H1 (cell line): ENCODE measurements at regions not wholly inside any gene's neighbourhood (a gene's known extent, or its start where the extent isn't known, plus 50 kb on each side); places are given as distances from the start of the nearest gene placed in this dataset.

Experiments used
- EP300 ChIP-seq, 2 experiments: IDR thresholded peaks; 1 replicate in 1 of 2; 2 replicates in 1 of 2; pipeline ENCODE4 v1.6.1; 2011 to 2012; ENCODE audit warnings: low read depth in 2 of 2, low read length in 2 of 2, mild to moderate bottlenecking in 2 of 2, borderline replicate concordance in 1 of 2, inconsistent platforms in 1 of 2, moderate library complexity in 1 of 2
- FOSL1 ChIP-seq: IDR thresholded peaks from 2 replicates; pipeline ENCODE4 v1.6.1; 2011; ENCODE audit warnings: mild to moderate bottlenecking, low read depth, low read length, moderate library complexity; ENCODE audit not compliant: insufficient read depth
- KDM1A ChIP-seq: fragments of 200-600, 300-600 bp; sonication (generic); IDR thresholded peaks from 2 replicates; pipeline ENCODE4 v1.7.1; 2016; ENCODE audit warnings: mild to moderate bottlenecking, low read length, borderline replicate concordance
- RFX5 ChIP-seq: IDR thresholded peaks from 2 replicates; pipeline ENCODE4 v1.6.1; 2011; ENCODE audit warnings: low read depth, low read length, improper control_type of control experiment, borderline replicate concordance
- SP1 ChIP-seq: IDR thresholded peaks from 2 replicates; pipeline ENCODE4 v1.6.1; 2011; ENCODE audit warnings: low read depth, low read length
- SP2 ChIP-seq: IDR thresholded peaks from 2 replicates; pipeline ENCODE4 v1.6.1; 2012; ENCODE audit warnings: mild to moderate bottlenecking, low read length, inconsistent platforms
- SP4 ChIP-seq: IDR thresholded peaks from 2 replicates; pipeline ENCODE4 v1.6.1; 2012; ENCODE audit warnings: low read length, inconsistent platforms
- TEAD4 ChIP-seq: IDR thresholded peaks from 2 replicates; pipeline ENCODE4 v1.6.1; 2012; ENCODE audit warnings: low read depth, low read length, inconsistent platforms, mixed read lengths
- TF ChIP-seq, protein P1 (sequence below), 3 experiments: IDR thresholded peaks; 1 replicate in 2 of 3; 2 replicates in 1 of 3; pipeline versions ENCODE4 v1.5.1 to v1.6.1; 2011; ENCODE audit warnings: low read length in 3 of 3, mild to moderate bottlenecking in 3 of 3, inconsistent platforms in 2 of 3, low read depth in 1 of 3, moderate library complexity in 1 of 3; ENCODE audit not compliant: insufficient read depth in 1 of 3; ENCODE audit errors: control extremely low read depth in 1 of 3
- TF ChIP-seq, protein P2 (sequence below): IDR thresholded peaks from 2 replicates; pipeline ENCODE4 v1.6.1; 2012; ENCODE audit warnings: inconsistent platforms
- TF ChIP-seq, protein P3 (sequence below): IDR thresholded peaks from 2 replicates; pipeline ENCODE4 v1.6.1; 2011; ENCODE audit warnings: low read depth, mild to moderate bottlenecking, low read length; ENCODE audit not compliant: insufficient read depth

DNA sequence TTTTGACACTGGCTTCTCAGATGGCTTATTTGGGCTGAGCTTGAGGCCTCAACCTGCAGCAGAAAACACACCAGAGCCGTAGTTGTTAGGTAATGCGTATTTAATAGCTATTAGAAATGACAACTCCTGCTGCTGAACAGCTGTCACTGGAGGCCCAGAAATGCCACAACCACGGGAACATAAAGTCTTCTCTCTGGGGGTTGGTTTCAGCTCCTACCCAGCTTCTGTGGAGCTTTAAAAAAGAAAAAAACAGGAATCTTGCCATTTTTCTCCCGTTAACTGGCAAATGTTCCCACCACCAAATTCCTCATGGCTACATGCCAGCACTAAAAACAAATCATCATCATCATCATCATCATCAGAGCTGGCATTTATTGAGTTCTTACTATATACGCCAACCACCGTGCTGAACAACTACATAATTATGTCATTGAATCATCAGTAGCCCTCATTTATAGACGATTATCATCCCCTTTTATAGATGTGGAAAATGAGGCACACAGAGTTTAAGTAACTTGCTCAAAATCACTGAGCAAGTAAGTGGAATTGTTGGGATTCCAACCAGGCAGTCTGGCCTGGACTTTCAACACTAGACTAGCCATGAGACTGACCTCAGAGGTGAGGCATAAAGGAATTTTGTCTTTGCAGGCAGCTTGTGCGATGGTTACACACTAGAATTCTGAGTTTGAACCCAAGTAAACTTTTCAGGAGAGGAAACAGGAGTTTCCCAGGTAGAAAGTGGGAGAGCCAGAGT, 185.3 kb upstream of the WWC1 start:
- TF ChIP-seq, protein P1, sequence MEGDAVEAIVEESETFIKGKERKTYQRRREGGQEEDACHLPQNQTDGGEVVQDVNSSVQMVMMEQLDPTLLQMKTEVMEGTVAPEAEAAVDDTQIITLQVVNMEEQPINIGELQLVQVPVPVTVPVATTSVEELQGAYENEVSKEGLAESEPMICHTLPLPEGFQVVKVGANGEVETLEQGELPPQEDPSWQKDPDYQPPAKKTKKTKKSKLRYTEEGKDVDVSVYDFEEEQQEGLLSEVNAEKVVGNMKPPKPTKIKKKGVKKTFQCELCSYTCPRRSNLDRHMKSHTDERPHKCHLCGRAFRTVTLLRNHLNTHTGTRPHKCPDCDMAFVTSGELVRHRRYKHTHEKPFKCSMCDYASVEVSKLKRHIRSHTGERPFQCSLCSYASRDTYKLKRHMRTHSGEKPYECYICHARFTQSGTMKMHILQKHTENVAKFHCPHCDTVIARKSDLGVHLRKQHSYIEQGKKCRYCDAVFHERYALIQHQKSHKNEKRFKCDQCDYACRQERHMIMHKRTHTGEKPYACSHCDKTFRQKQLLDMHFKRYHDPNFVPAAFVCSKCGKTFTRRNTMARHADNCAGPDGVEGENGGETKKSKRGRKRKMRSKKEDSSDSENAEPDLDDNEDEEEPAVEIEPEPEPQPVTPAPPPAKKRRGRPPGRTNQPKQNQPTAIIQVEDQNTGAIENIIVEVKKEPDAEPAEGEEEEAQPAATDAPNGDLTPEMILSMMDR (IDR thresholded peaks at IDR 0.05; ENCODE audit: control extremely low read depth in 1 of 3, insufficient read depth in 1 of 3, low read depth in 1 of 3, low read length in 3 of 3): no peak
- no peak for TF ChIP-seq KDM1A
- no peak for TF ChIP-seq SP4
- no peak for TF ChIP-seq RFX5
- no peak for TF ChIP-seq FOSL1
- TF ChIP-seq, protein P2, sequence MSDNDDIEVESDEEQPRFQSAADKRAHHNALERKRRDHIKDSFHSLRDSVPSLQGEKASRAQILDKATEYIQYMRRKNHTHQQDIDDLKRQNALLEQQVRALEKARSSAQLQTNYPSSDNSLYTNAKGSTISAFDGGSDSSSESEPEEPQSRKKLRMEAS: no peak
- no peak for TF ChIP-seq TEAD4
- TF ChIP-seq EP300 (IDR thresholded peaks at IDR 0.05; ENCODE audit: borderline replicate concordance in 1 of 2, low read depth in 2 of 2, low read length in 2 of 2): no peak
- TF ChIP-seq SP2: no peak
- TF ChIP-seq SP1: no peak
- TF ChIP-seq, protein P3, sequence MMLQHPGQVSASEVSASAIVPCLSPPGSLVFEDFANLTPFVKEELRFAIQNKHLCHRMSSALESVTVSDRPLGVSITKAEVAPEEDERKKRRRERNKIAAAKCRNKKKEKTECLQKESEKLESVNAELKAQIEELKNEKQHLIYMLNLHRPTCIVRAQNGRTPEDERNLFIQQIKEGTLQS: no peak
